Right lobe of liver (tissue), 4 donors: ENCODE measurements at regions not wholly inside any gene's neighbourhood (a gene's known extent, or its start where the extent isn't known, plus 50 kb on each side); places are given as distances from the start of the nearest gene placed in this dataset.
"Not testable (repeated sequence)": the region's sequence is repeated elsewhere in the genome, so short reads cannot be mapped to it uniquely, and the experiment has no call there.

ENCODE experiments used
- POLR2A ChIP-seq: fragments of 450-650 bp; IDR thresholded peaks from one replicate; pipeline ENCODE4 v1.6.1; 2017; ENCODE audit warnings: antibody characterized with exemption, mild to moderate bottlenecking
- TF ChIP-seq, protein P1 (sequence below), 4 donors: fragments of 200-600 bp in 3 of 4; fragments of 450-650 bp in 1 of 4; IDR thresholded peaks; one replicate each; pipeline versions ENCODE4 v1.5.1 to v1.8.0; 2016 to 2022; ENCODE audit warnings: antibody characterized with exemption in 4 of 4, mild to moderate bottlenecking in 2 of 4
- donor health status: DM: no; HTN: no; CAD: no.
- donor health status: DM: no; HTN: no; CAD: no.
- donor health status: DM: no; HTN: yes; CAD: no.

- TF ChIP-seq, protein P1, sequence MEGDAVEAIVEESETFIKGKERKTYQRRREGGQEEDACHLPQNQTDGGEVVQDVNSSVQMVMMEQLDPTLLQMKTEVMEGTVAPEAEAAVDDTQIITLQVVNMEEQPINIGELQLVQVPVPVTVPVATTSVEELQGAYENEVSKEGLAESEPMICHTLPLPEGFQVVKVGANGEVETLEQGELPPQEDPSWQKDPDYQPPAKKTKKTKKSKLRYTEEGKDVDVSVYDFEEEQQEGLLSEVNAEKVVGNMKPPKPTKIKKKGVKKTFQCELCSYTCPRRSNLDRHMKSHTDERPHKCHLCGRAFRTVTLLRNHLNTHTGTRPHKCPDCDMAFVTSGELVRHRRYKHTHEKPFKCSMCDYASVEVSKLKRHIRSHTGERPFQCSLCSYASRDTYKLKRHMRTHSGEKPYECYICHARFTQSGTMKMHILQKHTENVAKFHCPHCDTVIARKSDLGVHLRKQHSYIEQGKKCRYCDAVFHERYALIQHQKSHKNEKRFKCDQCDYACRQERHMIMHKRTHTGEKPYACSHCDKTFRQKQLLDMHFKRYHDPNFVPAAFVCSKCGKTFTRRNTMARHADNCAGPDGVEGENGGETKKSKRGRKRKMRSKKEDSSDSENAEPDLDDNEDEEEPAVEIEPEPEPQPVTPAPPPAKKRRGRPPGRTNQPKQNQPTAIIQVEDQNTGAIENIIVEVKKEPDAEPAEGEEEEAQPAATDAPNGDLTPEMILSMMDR (IDR thresholded peaks at IDR 0.05): not testable (repeated sequence)
- TF ChIP-seq POLR2A: not testable (repeated sequence)
Observed at GRCh38 chr2:89828416-89828815, 1136.9 kb downstream of the RPIA start.
